ENCODE measurements at regions not wholly inside any gene's neighbourhood (a gene's known extent, or its start where the extent isn't known, plus 50 kb on each side); places are given as distances from the start of the nearest gene placed in this dataset.

DNA sequence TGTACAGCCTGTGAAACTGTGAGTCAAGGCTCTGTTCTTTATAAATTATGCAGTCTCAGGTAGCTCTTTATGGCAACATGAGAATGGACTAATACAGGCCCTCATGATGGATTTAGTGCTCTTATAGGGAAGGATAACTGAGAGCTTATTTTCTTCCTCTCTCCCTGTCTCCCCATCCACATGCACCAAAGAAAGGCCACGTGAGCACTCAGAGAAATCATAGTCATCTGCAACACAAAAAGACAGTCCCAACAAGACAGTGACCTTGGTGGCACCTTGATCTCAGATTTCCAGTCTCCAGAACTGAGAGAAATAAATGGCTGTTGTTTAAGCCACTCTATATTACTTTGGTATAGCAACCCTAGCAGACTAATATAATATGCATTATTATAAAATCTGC lies 2133.6 kb upstream of the ACO1 start:
- WGBS, 2 experiments (ENCODE audit: extremely low coverage in 2 of 2, insufficient read length in 1 of 2) = no CpG with 5 or more reads among the region's 1 CpG
- H4K20me1 ChIP-seq (ENCODE audit: insufficient read depth, low read length) = no peaks in the 10 kb centered on the region
- H2BK120ac ChIP-seq (ENCODE audit: low read depth, low read length) = no peak overlapping the region
- no peaks in the 10 kb centered on the region for H3K27me3 ChIP-seq (ENCODE audit: control insufficient read depth, insufficient read depth, low read length)
- H3K27ac ChIP-seq (ENCODE audit: insufficient read depth, low read length) = no peak overlapping the region
- H2BK15ac ChIP-seq (ENCODE audit: low read depth, low read length) = no peak overlapping the region
- H3K36me3 ChIP-seq (ENCODE audit: control insufficient read depth, insufficient read depth, low read length) = no peaks in the 10 kb centered on the region
- no peak overlapping the region for H4K5ac ChIP-seq (ENCODE audit: low read depth, low read length)
- H2BK20ac ChIP-seq (ENCODE audit: low read depth, low read length) = no peak overlapping the region
- H3K79me1 ChIP-seq (ENCODE audit: low read depth in 1 of 2, low read length in 2 of 2) = no peaks in the 10 kb centered on the region
- H3K56ac ChIP-seq (ENCODE audit: extremely low read depth, insufficient read depth, low read length) = no peak overlapping the region
- H2AK5ac ChIP-seq (ENCODE audit: low read depth, low read length) = no peak overlapping the region
- H3K9me1 ChIP-seq (ENCODE audit: insufficient read depth, low read length) = no peaks in the 10 kb centered on the region
- H4K91ac ChIP-seq (ENCODE audit: insufficient read depth, low read depth, low read length) = no peak overlapping the region
- no peak overlapping the region for H3K4me2 ChIP-seq (ENCODE audit: low read depth, low read length)
- no peak overlapping the region for H4K8ac ChIP-seq (ENCODE audit: low read depth in 2 of 2, low read length in 2 of 2)
- in situ Hi-C loops (cut with MboI; ENCODE audit: low sequenced_read_pairs) (no loop called here), intact Hi-C loops (cut with micrococcal nuclease) (no loop called here), dilution Hi-C loops (cut with HindIII; ENCODE audit: low sequenced_read_pairs, unreplicated experiment) (no loop called here)
- H3K9me3 ChIP-seq (ENCODE audit: control insufficient read depth, insufficient read depth, low read length) = peaks cover 2% of the 10 kb centered on the region; the same call in 1 of the 2 replicates
- CTCF ChIA-PET = no interaction called here
- POLR2A ChIA-PET (ENCODE audit: unreplicated experiment) = no interaction called here
- ATAC-seq (ENCODE audit: low read depth) = no peak
- H2BK5ac ChIP-seq (ENCODE audit: low read depth, low read length, poor library complexity, severe bottlenecking) = no peak overlapping the region
- no peak overlapping the region for H2AK9ac ChIP-seq (replicated peaks; ENCODE audit: low read depth, low read length, poor library complexity)
- no peak overlapping the region for H3K9ac ChIP-seq (ENCODE audit: low read depth, low read length)
- TF ChIP-seq, protein P1, sequence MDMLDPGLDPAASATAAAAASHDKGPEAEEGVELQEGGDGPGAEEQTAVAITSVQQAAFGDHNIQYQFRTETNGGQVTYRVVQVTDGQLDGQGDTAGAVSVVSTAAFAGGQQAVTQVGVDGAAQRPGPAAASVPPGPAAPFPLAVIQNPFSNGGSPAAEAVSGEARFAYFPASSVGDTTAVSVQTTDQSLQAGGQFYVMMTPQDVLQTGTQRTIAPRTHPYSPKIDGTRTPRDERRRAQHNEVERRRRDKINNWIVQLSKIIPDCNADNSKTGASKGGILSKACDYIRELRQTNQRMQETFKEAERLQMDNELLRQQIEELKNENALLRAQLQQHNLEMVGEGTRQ (IDR thresholded peaks at IDR 0.05; ENCODE audit: low read depth, low read length) = no peak
- TF ChIP-seq CHD1 (IDR thresholded peaks at IDR 0.05; ENCODE audit: low read depth, low read length) (no peak), BHLHE40 (IDR thresholded peaks at IDR 0.05; ENCODE audit: low read depth, low read length) (no peak), MAZ (IDR thresholded peaks at IDR 0.05; ENCODE audit: borderline replicate concordance, low read depth, low read length) (no peak), SMC3 (IDR thresholded peaks at IDR 0.05; ENCODE audit: low read depth, low read length) (no peak), NFE2L2 (IDR thresholded peaks at IDR 0.05; ENCODE audit: low read depth, low read length) (no peak), MAFK (IDR thresholded peaks at IDR 0.05; ENCODE audit: low read depth, low read length) (no peak)
- H3K14ac ChIP-seq (replicated peaks; ENCODE audit: low read depth, low read length) = no peak overlapping the region
- H3K4me1 ChIP-seq (ENCODE audit: control insufficient read depth, insufficient read depth, low read length) = no peaks in the 10 kb centered on the region
- no peak overlapping the region for H2AFZ ChIP-seq (replicated peaks; ENCODE audit: low read length, poor library complexity)
- no TSS peak for BruUV-seq (replicated peaks)
- no peak overlapping the region for H3K4ac ChIP-seq (ENCODE audit: low read depth, low read length)
- no peak overlapping the region for H3K23ac ChIP-seq (ENCODE audit: low read depth, low read length)
- DNase-seq = no peak
- no peak overlapping the region for H3K18ac ChIP-seq (ENCODE audit: low read depth, low read length)
- no peak overlapping the region for H3K4me3 ChIP-seq (ENCODE audit: insufficient read depth, low read depth, low read length)
